HTR-8/SVneo (cell line): ENCODE measurements at regions not wholly inside any gene's neighbourhood (a gene's known extent, or its start where the extent isn't known, plus 50 kb on each side); places are given as distances from the start of the nearest gene placed in this dataset.

Experiments used
- DNase-seq: peaks from one replicate; pipeline ENCODE4 v3.0.0; 2011; ENCODE audit warnings: low spot score, mixed read lengths; ENCODE audit not compliant: insufficient read length
- FAIRE-seq: peaks from 2 replicates; lab custom pipeline; 2011; peaks lifted over from hg19 to GRCh38; lab: Jason Lieb, UNC

DNA sequence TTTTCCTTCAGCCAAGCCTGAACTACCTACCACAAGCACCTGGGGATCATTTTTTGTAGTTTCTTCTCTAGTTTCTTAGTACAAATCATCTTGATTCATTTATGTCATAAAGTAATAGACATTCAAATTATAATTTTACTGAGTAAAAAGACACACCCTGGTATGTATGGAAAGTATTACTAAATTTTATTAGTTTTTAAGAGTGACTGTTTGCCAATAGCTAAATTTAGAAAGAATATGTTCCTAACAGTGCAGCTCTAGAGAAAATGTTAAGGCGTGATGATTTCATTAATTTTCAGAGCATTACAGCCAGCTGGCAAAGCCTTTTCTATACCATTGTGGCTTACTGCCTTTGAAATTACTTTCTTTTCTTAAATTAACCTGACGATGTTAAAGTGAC lies 612.0 kb upstream of the KCNMB2 start:
- FAIRE-seq: no peak
- DNase-seq: no peak

DNA sequence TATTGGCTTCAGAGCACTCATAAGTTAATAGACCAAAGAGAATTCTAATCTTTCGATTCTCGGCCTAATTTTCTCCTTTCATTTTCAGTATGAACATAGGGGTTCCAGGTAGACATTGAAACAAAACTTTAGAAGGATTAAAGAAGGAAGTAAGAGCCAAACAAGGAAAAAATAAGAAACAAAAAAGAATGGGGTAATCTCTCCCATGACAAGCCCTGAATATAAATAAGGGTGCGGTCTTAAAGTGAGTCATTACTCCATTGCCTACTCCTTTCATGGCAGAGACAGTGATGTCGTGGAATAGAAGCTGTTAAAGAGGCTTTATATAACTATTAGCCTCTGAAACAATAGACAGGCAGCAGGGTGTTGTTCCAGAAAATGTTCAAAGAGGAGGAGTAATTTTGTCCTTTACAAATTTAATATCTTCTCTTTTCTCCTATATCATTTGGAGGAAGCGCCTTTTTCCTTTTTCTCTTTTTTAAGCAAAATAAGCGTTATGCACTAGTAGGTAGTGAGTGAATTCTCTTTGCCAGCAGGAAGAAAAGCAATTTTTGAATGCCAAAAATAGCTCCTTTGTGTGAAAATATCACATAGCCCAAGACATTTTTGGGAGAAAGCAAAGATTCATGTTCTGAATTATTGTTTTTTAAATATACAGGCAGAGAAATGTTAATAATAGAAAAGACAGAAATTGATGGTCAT lies 607.9 kb upstream of the KCNMB2 start:
- FAIRE-seq (no peak), DNase-seq (no peak)

DNA sequence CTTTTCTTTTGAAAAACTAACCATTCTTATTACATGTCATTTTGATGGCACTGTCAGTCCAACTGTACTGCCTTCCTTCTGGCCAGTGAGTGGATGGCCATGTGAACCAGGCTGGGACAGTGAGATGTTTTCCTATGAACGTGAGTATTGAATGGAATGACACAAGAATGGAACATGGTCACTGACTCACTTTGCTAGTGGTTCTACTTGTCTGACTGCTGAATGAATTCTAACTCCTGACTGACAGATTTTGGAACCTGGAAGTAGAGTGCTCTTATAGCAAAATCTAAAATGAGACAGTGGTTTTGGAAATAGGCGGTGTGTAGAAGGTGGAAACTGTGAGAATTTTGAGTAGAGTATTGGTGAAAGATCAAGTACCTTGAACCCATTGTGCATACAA lies 606.9 kb upstream of the KCNMB2 start:
- peak; percentile 20 for FAIRE-seq
- DNase-seq: no peak

DNA sequence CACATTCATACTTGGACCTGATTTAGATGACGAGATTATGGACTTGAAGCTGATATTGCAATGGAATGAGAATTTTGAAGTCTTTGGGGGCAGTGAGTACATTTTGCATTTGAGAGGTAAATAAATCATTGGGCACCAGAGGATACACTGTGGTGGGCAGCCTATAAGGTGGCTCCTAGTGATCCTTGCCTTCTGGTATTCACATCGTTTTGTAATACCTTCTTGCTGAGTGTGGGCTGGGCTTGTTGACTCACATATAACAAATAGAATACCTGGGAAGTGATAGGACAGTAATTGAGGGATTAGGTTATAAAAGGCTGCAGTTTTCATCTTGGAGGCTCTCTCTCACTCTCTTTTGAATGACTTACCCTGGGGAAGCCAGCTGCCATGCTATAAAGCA lies 605.5 kb upstream of the KCNMB2 start:
- FAIRE-seq (no peak), DNase-seq (no peak)

DNA sequence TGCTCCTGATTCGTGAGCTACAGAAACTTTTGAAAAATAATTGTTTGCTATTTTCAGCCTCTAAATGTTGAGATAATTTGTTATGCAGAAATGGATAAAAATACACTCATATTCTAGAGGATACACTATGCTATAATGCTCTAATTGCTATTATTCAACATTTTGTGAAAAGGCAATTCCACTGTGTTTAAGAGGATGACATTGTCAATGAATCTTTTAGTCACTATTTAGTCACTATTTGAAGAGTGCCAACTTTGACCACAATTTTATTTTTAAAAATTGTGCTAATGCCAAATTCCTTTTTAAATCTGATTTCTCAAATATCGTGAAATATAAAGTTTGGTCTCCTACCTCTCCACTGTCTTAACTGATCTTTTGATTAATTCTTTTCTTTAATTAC lies 604.9 kb upstream of the KCNMB2 start:
- FAIRE-seq (no peak), DNase-seq (no peak)

DNA sequence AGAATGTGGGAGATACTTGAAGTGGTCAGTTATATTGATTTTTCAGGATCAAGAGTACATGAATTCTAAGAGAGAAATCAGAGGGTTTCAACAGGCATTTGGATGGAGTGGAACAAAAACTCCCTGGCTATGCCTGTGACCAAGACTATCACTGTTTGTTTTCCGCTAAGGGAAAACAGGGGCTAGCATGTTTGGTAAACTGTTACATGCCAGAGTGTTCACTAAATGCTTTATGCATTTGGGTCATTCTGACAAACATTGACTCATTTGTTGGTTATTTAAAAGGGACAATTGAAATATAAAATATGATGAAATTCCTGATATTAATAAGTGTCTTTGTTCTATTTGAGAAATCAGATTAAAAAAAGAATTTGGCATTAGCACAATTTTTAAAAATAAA lies 603.9 kb upstream of the KCNMB2 start:
- no peak for FAIRE-seq
- DNase-seq: no peak

DNA sequence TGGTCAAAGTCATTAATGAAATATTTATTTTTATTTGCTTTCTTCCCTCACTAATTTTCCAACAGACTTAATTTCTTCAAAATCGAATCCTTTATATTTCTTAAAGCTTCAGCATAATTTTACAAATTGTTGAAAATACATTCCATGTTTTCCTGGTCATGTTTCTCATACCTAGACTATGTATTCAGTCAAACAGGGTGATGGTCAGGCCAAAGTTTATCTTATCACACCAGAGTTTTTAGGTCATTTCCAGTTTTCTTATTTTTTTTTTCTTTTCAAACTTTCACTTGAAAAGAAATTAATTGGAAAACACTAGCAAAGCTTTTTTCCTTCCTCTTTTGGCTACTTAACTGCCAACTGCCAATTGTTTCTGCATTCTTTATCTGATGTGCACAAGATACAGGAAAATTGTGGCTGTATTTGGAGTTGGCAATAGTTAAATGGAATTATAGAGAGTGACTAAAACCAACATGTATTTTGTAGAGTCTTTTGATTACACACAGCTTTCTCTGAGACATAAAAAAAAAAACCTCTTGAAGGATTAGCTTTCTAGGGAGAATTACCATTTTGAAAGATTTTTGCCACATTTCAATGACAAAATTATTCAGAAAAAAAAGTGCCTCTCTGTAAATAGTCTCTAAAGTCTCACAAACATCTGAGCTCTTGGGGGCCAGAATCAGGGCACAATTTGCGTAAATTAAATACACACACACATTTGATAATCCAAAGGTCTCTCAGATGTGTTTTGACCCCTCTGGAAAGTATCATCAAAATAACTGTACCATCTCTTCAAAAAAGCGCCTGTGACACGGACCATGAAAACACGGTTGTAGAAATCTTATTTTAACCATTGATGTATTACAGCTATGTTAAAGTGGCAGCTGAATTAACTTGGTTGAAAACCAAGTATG lies 603.2 kb upstream of the KCNMB2 start:
- FAIRE-seq: no peak
- DNase-seq: no peak

DNA sequence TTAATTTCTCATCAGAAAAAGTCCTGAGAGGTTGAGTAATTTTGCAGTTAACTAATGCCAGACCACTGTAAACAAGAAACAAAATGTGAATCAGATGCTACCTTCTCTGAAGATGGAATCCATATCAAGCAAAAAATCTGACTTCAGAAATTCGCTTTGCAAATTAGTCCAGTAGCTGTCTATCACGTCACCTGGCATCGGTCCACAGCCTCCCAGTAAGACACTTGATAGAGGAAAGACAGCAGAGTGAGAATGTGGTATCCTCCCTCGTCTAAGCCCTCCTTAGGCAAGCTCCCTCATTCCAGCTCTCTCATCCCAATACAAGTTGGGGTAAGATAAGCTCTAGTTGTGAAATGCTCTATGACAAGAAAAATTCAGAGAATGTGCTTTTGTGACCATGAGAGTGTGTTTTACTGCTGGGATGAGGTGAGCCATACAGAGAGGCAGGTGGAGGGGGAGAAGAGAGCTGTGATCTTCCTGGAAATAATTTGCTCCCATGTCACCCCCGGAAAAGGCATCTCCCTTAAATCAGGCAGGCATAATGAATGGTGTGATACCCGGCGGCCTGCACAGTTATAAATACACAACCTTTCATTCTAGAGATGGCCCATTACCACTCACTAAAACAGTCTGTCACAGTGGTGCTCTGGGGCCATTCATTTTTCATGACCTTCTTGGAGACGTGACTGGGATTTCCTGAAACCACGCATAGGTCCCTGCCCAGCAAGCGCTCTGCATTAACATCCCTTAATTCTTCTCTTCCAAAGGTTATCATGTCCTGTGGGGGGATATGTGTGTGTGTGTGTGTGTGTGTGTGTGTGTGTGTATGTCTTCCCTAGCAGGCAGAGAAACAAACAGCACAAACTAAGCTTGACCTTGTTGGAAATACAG lies 602.0 kb upstream of the KCNMB2 start:
- DNase-seq (peak; percentile 57), FAIRE-seq (peak; percentile 72)

DNA sequence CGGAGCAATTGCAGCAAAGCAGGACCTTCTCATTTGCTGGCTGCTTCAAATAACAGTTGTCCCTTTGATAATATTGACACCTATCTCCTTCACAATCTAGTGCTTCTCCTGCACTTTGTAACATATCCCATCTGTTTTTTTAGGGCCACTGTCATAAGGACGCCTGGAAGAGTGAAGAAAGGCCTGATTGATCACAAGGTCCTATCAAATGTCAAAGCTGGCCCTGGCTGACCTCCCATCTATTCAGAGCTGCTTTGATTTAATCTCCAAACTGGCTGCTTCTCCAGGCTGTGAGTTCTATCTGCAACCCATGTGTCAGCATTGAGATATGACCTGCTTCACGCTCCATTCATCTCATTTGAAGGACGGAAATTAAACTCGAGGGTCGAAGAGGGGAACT lies 601.2 kb upstream of the KCNMB2 start:
- no peak for DNase-seq
- FAIRE-seq: peak; percentile 28

DNA sequence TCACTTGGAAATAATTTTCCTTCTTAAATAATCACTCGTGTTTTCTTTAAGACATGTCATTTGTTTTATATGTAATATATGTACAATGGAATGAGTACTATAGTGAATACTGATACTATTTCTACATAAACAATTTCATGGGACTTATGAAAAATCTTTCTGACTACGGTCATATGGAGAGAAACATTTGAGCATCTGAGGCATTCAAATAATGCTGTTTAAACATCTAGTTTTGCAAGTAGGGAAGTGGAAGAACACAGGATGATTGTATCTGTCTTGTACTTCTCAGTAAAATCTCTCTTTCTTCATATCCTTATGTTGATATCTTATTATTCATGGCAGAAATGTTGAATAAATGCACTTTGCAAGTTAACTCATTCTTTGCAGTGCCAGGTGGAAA lies 599.5 kb upstream of the KCNMB2 start:
- FAIRE-seq: no peak

DNA sequence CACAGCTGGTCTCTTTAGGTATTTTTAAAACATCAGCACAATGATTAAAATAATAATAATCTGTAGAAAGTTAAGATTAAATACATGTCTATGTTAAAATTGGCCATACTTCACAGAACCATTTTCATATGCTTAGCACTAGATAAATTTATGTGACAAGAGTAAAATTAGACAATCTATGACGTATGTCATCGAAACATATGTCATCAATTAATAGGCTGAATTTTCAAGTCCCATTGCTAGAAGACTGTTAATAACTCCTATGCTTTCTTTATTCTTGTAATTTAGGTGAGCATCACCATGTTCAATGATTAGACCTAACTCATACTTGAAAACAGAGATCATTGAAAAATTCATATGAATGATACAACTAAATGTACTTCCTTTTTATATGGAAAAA lies 593.3 kb upstream of the KCNMB2 start:
- FAIRE-seq: no peak

More for the DNA sequence above, 599.5 kb upstream of the KCNMB2 start:
- DNase-seq: no peak

DNA sequence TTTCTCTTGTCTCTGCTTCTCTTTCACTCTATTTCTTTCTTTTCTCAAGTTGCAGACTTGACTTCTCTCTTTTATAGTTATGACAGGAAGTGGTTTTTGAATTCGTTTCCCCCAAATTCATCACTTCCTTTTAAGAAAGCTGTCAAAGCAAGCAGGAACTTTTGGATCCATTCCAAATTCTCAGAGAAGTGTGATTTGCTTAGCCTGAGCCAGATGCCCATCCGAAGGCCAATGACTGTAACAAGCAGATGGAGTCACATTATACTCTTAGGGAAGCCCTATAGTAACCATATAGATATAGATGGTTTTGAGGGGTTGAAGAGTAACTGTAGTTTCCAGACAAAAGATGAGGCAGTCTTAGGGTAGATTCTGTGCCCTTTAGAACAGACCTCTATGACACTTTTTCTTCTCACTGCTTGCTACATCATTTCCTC lies 592.0 kb upstream of the KCNMB2 start:
- DNase-seq (no peak), FAIRE-seq (no peak)

More for the DNA sequence above, 593.3 kb upstream of the KCNMB2 start:
- DNase-seq: no peak

DNA sequence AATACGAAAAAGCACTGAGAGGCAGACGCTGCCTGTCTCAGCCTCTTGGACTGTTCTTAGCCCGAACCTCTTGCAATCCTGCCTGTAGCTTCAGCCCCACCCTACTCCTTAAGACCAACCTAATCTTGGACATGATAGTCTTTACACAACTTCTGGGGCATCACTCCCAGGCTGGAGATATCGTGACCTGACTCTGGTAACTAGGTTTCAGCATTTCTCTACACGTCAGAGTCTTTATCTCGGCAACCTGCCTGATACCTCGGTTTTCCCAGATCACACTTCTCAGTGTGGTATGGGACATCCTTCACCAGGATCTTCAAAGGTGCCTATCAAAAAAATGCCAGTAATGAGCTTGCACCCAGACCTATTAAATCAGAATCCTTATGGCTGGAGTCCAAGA lies 590.2 kb upstream of the KCNMB2 start:
- no peak for FAIRE-seq
- no peak for DNase-seq

DNA sequence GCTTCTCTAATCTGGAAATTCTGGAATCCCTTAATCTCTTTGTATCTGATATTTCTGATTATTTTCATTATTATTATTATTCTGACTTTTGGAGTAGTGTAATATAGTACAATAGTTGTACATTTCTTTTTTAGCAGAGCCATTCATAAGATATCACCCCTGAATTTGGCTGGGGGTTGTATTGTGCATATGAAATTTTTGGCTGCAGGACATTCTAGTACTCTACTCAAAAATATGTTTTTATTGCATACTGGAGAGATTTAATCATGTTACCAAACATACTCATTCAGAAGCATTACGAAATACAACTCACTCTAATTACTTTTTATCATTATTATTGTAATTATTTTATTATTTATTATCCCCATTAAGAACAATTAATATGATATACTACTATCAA lies 589.7 kb upstream of the KCNMB2 start:
- FAIRE-seq (no peak), DNase-seq (no peak)

DNA sequence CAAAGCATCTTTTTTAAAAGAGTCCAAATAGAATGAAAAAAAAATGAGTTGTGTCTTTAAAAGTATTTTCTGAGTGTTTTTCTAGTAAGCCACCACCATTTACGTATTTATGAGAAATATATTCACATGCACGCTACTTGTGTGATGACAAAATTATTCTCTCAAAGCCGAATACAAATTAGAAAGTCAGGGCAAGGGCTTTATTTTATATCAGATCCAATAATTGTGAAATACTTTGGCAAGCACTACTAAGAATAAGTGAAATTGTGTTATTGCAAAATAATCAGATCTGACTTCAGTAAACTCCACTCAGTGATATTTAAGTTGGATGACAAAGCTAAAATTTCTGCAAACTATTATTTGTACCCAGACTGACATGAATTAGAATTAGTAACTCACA lies 589.3 kb upstream of the KCNMB2 start:
- FAIRE-seq (no peak), DNase-seq (no peak)

DNA sequence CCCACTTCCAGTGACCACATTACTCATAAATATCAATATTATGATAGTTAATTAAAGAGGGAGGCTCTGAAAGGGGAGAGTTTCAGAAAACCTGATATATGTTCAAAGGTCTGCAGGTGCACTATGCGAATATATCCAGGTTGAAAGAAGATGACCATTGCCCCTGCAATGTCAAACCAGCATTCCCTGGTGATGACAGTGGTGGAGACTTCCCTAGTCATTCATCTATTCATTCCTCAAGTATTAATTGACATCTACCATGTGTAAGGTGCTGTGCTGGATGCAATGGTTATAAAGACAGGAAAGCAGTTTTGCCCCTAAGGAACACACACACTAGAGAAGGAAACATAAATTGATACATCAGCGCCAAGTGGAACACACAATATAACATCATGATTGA lies 588.3 kb upstream of the KCNMB2 start:
- no peak for FAIRE-seq
- DNase-seq: no peak

DNA sequence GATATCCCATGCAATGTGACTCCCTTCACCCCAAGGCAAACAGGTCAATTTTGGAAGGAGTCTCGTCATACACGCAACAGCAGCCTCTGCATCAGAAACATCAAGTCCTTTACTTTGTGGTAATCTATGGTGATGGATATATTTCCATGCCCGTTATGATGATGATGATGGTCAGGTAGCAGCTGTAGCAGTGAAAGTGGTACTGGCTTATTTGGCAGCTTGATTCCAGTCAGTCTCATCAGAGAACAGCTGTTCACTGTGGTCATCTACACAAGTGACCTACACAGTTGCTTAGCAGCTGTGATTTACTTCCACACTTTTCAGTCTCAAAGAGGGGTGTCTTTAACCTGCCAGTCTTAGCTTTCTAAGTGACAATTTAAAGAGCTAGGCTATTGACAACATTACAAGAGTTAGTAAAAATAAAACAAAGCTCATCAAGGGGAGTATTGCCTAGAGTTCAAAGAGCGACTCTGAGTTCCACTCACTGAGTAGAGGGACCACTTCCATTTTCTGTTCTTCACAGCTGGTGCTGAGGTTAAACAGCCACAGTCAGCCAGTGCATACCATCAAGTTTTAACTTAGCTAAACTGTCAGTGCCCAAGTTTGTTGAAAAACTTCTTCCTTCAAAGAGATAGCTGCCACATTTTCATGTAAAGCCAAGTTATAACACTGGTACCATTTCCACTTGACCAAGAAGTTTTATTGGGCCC lies 587.4 kb upstream of the KCNMB2 start:
- FAIRE-seq: peak; percentile 42
- DNase-seq: no peak

DNA sequence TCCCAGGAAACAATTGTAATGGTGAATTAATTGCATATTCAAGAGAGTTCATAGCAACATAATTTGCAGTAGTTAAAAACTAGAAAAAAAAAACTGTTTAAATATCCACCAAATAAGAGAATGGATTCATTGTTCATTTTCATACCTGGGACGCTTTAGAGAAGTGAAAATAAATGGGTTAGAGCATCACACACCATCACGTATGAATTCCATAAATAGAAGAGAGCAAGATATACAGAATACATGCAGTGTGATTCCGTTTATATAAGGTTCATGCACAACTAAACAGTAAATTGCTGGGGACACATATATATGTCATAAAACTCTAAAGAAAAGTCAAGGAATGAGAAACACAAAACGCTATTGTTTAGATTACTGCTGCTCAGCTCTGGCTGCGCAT lies 577.0 kb upstream of the KCNMB2 start:
- no peak for DNase-seq
- FAIRE-seq: no peak

DNA sequence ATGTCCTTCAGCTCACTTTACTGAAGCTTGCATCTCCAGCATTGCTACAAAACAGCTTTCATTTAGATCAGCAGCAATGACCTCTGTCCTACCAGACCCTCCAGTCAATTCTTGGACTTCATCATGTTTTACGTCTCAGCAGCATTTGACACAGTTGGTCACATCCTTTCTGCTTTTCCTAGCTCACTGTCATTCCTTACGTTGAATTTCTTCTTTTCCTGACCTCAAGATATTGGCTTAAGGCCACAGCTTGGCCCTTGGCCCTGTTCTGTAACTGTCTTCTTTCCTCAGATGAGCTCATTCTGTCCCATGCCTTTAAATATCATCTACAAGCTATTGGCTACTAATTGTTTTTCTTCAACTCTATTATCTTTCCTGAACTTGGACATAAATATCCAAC lies 576.2 kb upstream of the KCNMB2 start:
- FAIRE-seq: no peak

DNA sequence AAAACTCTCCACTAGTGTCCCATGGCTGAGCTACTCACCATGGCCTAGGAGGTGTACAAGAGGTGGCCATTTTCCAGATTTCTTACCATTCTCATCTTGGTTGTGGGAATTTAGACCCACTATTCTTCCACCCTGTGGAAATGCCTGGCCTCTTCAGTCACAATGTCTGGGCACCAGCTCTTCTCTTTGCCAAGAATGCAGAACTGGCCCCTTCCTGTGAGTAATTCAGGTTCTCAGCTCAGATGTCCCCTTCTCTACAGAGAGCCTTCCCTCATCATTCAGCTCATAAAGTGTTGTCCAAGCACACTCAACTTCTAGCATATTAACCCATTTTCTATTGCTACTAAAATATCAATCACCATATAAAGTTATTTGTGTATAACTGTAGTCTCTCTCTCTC lies 575.5 kb upstream of the KCNMB2 start:
- no peak for FAIRE-seq
- no peak for DNase-seq

More for the DNA sequence above, 576.2 kb upstream of the KCNMB2 start:
- no peak for DNase-seq
